HG03159 (cell line): ENCODE measurements at regions not wholly inside any gene's neighbourhood (a gene's known extent, or its start where the extent isn't known, plus 50 kb on each side); places are given as distances from the start of the nearest gene placed in this dataset.
"Not testable (repeated sequence)": the region's sequence is repeated elsewhere in the genome, so short reads cannot be mapped to it uniquely, and the experiment has no call there.

ENCODE experiments used
- ATAC-seq: cut with Tn5 transposase; IDR thresholded peaks from one replicate; pipeline ENCODE4 v1.9.1; 2021; ENCODE audit warnings: mild to moderate bottlenecking, moderate library complexity; ENCODE audit not compliant: unreplicated experiment

- no peak for ATAC-seq
Observed at GRCh38 chr3:163328680-163329079, 1749.6 kb downstream of the SI start.

GRCh38 chr3:163327086-163327485, 1751.2 kb downstream of the SI start:
- ATAC-seq, result no peak

GRCh38 chr3:163315786-163316185, 1762.5 kb downstream of the SI start:
- ATAC-seq, result no peak

GRCh38 chr3:163306405-163306804, 1771.9 kb downstream of the SI start:
- no peak for ATAC-seq

GRCh38 chr3:163273694-163274093, 1777.1 kb downstream of the OTOL1 start:
- ATAC-seq, result no peak

GRCh38 chr3:163266731-163267130, 1770.1 kb downstream of the OTOL1 start:
- ATAC-seq, result no peak

GRCh38 chr3:163261618-163262017, 1765.0 kb downstream of the OTOL1 start:
- ATAC-seq, result no peak

- no peak for ATAC-seq
Observed at GRCh38 chr3:163261056-163261455, 1764.4 kb downstream of the OTOL1 start.

GRCh38 chr3:163218336-163218735, 1721.7 kb downstream of the OTOL1 start:
- ATAC-seq, result no peak

- ATAC-seq, result no peak
Observed at GRCh38 chr3:163213838-163214237, 1717.2 kb downstream of the OTOL1 start.

- no peak for ATAC-seq
Observed at GRCh38 chr3:163196815-163197374, 1700.3 kb downstream of the OTOL1 start.

GRCh38 chr3:163196245-163196644, 1699.6 kb downstream of the OTOL1 start:
- ATAC-seq, result no peak

GRCh38 chr3:163185721-163186350, 1689.2 kb downstream of the OTOL1 start:
- no peak for ATAC-seq

- ATAC-seq, result no peak
Observed at GRCh38 chr3:163175970-163176369, 1679.4 kb downstream of the OTOL1 start.

- not testable (repeated sequence) for ATAC-seq
Observed at GRCh38 chr3:163172513-163172912, 1675.9 kb downstream of the OTOL1 start.

- no peak for ATAC-seq
Observed at GRCh38 chr3:163166197-163166596, 1669.6 kb downstream of the OTOL1 start.

- no peak for ATAC-seq
Observed at GRCh38 chr3:163159306-163159705, 1662.7 kb downstream of the OTOL1 start.

GRCh38 chr3:163139600-163139999, 1643.0 kb downstream of the OTOL1 start:
- no peak for ATAC-seq

GRCh38 chr3:163138258-163138657, 1641.7 kb downstream of the OTOL1 start:
- ATAC-seq, result no peak

- no peak for ATAC-seq
Observed at GRCh38 chr3:163132111-163132510, 1635.5 kb downstream of the OTOL1 start.

- ATAC-seq, result no peak
Observed at GRCh38 chr3:163129287-163129686, 1632.7 kb downstream of the OTOL1 start.

- no peak for ATAC-seq
Observed at GRCh38 chr3:163126115-163126514, 1629.5 kb downstream of the OTOL1 start.
